GM12873 (cell line): ENCODE measurements at regions not wholly inside any gene's neighbourhood (a gene's known extent, or its start where the extent isn't known, plus 50 kb on each side); places are given as distances from the start of the nearest gene placed in this dataset.

Source experiments
- CTCF ChIP-seq: IDR thresholded peaks from 2 replicates; pipeline ENCODE4 v1.5.1; 2012; ENCODE audit warnings: low read depth, mild to moderate bottlenecking, moderate library complexity, low read length, control low read depth; ENCODE audit not compliant: insufficient read depth; ENCODE audit errors: missing control alignments

GRCh38 chr18:38602341-38602740, 1036.7 kb upstream of the CELF4 start:
- no peak for TF ChIP-seq CTCF

- TF ChIP-seq CTCF: no peak
Observed at GRCh38 chr18:38587571-38587970, 1022.0 kb upstream of the CELF4 start.

- no peak for TF ChIP-seq CTCF
Observed at GRCh38 chr18:38586327-38586726, 1020.7 kb upstream of the CELF4 start.

- no peak for TF ChIP-seq CTCF
Observed at GRCh38 chr18:38579764-38580163, 1014.2 kb upstream of the CELF4 start.

- no peak for TF ChIP-seq CTCF
Observed at GRCh38 chr18:38576916-38577315, 1011.3 kb upstream of the CELF4 start.

- TF ChIP-seq CTCF: no peak
Observed at GRCh38 chr18:38576349-38576748, 1010.8 kb upstream of the CELF4 start.

GRCh38 chr18:38575648-38576047, 1010.0 kb upstream of the CELF4 start:
- TF ChIP-seq CTCF: no peak

GRCh38 chr18:38575023-38575422, 1009.4 kb upstream of the CELF4 start:
- TF ChIP-seq CTCF: no peak
